Rectal smooth muscle tissue (tissue), 1 donor: ENCODE measurements at regions not wholly inside any gene's neighbourhood (a gene's known extent, or its start where the extent isn't known, plus 50 kb on each side); places are given as distances from the start of the nearest gene placed in this dataset.

Experiments
- H3K27ac ChIP-seq: one replicate; pipeline ENCODE4 v1.7.0; 2013; ENCODE audit warnings: low read depth, low read length, inconsistent platforms
- H3K27me3 ChIP-seq: one replicate; pipeline ENCODE4 v1.7.0; 2013; ENCODE audit warnings: low read length; ENCODE audit not compliant: control insufficient read depth, insufficient read depth
- H3K36me3 ChIP-seq: one replicate; pipeline ENCODE4 v1.7.0; 2013; ENCODE audit warnings: low read length; ENCODE audit not compliant: control insufficient read depth, insufficient read depth
- H3K4me1 ChIP-seq: one replicate; pipeline ENCODE4 v1.7.0; 2013; ENCODE audit warnings: low read length; ENCODE audit not compliant: control insufficient read depth, insufficient read depth
- H3K4me3 ChIP-seq: one replicate; pipeline ENCODE4 v1.7.0; 2013; ENCODE audit warnings: low read length
- H3K9ac ChIP-seq: one replicate; pipeline ENCODE4 v1.7.0; 2013; ENCODE audit warnings: low read length

DNA sequence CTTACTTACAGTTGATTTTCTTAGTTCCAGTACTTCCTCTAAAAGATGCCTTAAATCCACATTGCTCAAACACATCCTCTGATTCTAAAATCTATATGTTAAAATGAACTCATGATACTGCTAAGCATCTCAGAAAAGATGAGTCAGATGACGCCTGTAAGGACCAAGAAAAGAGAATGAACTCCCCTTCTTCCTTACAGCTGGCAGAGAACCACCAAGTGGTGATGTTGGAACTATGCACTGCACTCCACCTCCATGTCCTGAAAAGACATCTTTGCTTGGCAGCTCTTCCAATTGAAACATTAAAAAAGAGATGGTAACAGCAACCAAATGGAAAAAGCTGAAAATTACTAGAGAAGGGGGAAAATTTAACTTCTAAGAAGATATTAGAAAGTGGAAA lies 648.8 kb downstream of the PTPRC start:
- Histone ChIP-seq H3K9ac (no peak overlapping the region), H3K27me3 (no peaks in the 10 kb centered on the region), H3K4me3 (no peak overlapping the region), H3K27ac (no peak overlapping the region), H3K36me3 (no peaks in the 10 kb centered on the region), H3K4me1 (no peaks in the 10 kb centered on the region)

DNA sequence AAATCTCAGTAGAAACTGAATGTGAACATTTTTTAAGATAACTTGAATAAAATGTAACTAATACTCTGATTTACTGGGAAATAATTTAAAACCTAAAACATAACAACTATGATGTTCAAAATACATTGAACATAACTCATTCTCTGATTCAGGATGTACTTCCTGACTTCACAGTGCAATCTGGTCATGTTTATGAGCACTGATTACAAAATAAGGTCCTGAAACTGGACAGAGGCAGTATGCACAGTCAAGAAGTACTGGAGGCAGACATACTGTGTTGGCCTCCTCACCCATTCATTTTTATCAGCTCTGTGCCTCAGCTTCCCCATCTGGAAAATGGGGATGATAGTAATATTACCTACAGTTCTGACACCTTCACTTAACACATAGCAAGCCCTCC lies 651.3 kb downstream of the PTPRC start:
- H3K27me3 ChIP-seq: no peaks in the 10 kb centered on the region
- no peak overlapping the region for H3K27ac ChIP-seq
- no peak overlapping the region for H3K9ac ChIP-seq
- H3K4me1 ChIP-seq: no peaks in the 10 kb centered on the region
- no peaks in the 10 kb centered on the region for H3K36me3 ChIP-seq
- no peak overlapping the region for H3K4me3 ChIP-seq

DNA sequence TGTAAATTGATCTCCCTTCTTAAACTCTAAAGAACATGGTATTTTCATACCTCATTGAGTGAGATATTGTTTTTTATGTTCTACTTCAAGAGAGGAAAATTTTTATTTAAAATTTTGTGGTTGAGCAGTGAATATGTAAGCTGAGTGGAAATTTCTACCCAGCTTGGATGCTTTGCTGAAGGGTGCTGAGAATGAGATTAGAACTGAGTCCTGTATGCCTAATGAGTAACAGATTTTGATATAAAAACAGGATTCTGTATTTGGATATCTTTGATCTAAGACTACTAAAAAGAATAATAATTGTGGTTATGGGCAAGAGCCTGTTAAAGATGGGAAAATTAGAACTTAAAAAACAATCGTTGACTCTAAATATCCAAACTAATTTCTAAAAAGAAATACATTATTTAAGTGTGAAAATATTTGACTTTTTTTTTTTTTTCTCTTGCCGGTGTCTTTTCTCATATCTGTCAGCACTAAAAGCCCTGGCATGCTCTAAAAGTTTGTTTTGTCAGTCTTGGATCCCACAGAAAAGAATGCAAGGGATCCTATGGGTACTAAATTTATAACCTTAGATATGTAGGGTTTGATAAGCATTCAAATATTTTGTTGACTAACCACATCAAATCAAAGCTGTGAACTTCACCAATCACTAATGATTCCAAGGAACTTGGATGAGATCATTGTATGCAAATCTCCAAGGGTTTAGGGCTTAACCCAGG lies 652.3 kb downstream of the PTPRC start:
- Histone ChIP-seq H3K27me3 (no peaks in the 10 kb centered on the region), H3K36me3 (no peaks in the 10 kb centered on the region), H3K9ac (no peak overlapping the region), H3K4me1 (no peaks in the 10 kb centered on the region), H3K4me3 (no peak overlapping the region), H3K27ac (no peak overlapping the region)

DNA sequence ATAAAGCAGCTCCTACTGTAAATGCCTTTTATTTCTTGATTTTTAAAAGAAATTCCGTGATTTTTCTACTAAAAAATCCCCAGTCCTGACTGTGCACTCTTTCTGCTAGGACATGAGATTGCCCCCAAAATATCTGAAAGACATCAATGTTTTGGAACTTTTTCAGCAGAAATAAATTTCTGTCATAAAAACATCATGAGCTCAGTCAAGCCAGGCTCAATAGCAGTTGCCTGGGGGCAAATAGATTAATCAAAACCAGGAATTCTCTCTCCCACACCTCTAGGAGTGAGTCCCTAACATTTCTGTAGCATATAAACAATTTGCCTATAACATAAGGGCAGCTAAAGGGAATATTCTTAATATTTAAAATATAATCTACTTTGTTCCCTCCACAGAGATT lies 654.1 kb downstream of the PTPRC start:
- H3K4me3 ChIP-seq: no peak overlapping the region
- H3K27ac ChIP-seq: no peak overlapping the region
- H3K9ac ChIP-seq: no peak overlapping the region
- no peaks in the 10 kb centered on the region for H3K4me1 ChIP-seq
- no peaks in the 10 kb centered on the region for H3K27me3 ChIP-seq
- H3K36me3 ChIP-seq: no peaks in the 10 kb centered on the region

DNA sequence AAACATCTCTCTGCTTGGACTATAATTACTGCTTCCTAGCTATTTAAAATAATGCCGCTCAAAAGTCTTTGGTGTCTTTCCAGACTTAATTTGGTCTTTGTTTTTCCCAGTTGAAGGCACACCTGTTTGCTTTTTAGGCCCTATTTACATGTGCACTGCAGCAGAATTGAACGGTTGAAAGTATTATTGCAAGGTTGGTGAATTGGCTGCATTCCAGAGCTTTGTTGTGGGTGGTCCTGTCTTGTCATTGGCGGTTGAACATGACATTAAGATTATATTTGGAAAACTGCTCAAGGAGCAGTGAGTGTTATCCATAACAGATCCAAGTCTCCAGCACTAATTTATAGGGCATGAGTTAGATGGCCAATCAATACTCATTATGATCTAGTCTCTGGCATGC lies 656.3 kb downstream of the PTPRC start:
- no peak overlapping the region for H3K27ac ChIP-seq
- H3K27me3 ChIP-seq: no peaks in the 10 kb centered on the region

DNA sequence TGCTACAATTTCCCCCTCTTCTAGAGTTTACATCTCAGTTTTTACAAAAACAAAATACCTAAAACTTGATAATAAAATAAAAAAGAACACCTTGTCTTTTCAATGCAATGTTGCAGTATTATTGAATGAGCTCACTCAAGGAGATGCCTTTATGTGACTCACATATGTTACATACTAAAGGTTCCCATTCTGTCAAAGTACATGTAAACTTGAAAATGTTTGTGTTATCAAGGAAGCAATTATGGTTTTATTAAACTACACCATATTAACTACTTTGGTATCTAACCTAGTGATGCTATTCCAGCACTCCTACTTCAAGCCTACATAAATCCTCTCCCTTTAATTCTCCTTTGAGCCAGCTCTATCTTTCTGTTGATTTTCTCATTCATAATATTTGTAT lies 658.3 kb downstream of the PTPRC start:
- H3K36me3 ChIP-seq: no peaks in the 10 kb centered on the region
- no peak overlapping the region for H3K27ac ChIP-seq
- no peaks in the 10 kb centered on the region for H3K4me1 ChIP-seq
- H3K4me3 ChIP-seq: no peak overlapping the region
- H3K27me3 ChIP-seq: no peaks in the 10 kb centered on the region
- H3K9ac ChIP-seq: no peak overlapping the region

More for the DNA sequence above, 656.3 kb downstream of the PTPRC start:
- Histone ChIP-seq H3K9ac (no peak overlapping the region), H3K36me3 (no peaks in the 10 kb centered on the region), H3K4me1 (no peaks in the 10 kb centered on the region), H3K4me3 (no peak overlapping the region)

DNA sequence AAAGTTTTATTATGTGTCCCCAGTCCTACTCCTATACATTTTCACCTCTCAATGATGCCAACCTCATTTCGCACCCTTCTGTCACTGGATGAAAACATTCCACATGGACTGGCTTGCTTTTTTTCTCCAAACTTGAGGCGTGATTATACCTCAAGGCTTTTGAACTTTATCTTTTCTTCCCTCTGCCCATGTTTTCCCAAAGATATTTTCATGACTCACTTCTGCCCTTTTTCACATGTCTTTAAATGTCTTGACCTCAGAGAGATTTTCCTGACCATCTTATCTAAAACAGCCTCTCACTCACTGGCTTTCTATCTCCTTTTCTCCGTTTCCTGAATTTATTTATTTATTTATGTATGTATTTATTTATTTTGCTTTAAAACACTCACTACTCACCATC lies 659.0 kb downstream of the PTPRC start:
- no peak overlapping the region for H3K4me3 ChIP-seq
- H3K36me3 ChIP-seq: no peaks in the 10 kb centered on the region
- H3K4me1 ChIP-seq: no peaks in the 10 kb centered on the region
- H3K27ac ChIP-seq: no peak overlapping the region
- H3K9ac ChIP-seq: no peak overlapping the region
- no peaks in the 10 kb centered on the region for H3K27me3 ChIP-seq

DNA sequence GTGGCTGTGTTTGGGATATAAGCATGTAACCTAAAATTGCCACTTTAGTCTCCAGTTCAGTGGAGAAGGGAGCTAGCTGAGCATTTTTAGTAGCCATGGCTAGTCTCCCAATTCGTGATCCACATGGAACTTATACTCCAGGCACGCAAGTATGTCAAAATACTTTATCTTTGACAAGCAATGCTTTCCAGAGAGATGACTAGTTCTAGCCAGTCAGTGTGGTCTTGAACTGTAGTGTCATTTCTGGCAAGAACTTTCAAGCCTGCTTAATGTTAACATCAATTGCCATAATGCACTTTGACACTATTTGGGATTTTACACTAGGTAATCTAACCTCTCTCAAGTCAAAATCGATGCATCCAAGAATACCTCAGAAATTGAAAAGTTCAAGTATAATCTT lies 660.0 kb downstream of the PTPRC start:
- no peaks in the 10 kb centered on the region for H3K4me1 ChIP-seq
- H3K27me3 ChIP-seq: no peaks in the 10 kb centered on the region
- H3K27ac ChIP-seq: no peak overlapping the region
- H3K4me3 ChIP-seq: no peak overlapping the region
- H3K36me3 ChIP-seq: no peaks in the 10 kb centered on the region
- H3K9ac ChIP-seq: no peak overlapping the region

DNA sequence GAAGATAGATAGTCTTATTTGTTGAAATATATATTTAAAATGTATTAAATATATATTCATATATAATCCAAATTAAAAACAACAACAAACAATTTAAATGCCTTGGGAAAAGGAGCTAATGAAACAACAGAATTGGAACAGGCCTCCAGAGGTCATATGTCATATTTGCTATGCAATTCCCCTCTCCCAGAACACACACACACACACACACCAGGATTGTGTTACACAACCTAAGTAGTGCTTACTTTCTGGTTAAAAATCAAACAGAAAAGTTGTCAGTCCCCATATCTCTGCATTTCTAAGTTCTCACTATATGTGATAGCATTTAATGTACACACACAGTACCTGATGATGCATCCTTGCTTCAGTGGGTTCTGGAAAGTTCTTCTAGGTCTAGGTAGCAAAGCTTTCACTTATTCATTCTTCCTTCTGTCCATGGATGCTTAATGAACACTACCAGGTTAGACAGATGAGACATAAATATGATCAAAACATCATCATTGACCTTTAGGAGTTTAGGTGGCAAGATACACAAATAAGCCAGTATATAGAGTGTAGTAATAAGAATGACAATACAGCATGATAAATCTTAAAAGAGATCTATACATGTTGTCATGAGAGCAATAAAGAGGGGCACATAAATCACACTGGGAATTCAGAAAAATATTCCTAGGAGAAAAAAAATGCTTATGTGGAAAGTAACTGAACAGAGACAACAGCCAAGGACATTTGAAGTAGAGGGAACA lies 662.8 kb downstream of the PTPRC start:
- Histone ChIP-seq H3K9ac (no peak overlapping the region), H3K27me3 (no peaks in the 10 kb centered on the region), H3K4me1 (no peaks in the 10 kb centered on the region), H3K27ac (no peak overlapping the region), H3K36me3 (no peaks in the 10 kb centered on the region), H3K4me3 (no peak overlapping the region)

DNA sequence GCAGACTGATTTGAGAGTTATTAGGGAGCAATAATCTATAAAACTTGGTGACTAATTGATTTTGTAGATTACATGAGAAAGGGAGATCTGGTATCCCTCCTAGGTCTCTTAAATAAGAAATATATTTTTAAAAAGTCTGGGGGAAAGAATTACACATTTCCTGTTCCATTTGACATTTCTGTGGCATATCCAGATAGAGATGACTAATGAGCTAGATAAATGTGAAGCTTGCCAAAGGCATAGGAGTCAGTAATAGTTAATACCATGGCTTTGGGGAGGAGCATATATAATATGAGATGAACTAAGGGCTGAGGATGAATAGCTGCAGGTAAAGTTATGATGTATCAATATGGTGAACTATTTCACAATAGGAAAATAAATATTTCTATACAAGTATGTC lies 663.7 kb downstream of the PTPRC start:
- Histone ChIP-seq H3K9ac (no peak overlapping the region), H3K27me3 (no peaks in the 10 kb centered on the region), H3K4me3 (no peak overlapping the region), H3K4me1 (no peaks in the 10 kb centered on the region), H3K36me3 (no peaks in the 10 kb centered on the region), H3K27ac (no peak overlapping the region)

DNA sequence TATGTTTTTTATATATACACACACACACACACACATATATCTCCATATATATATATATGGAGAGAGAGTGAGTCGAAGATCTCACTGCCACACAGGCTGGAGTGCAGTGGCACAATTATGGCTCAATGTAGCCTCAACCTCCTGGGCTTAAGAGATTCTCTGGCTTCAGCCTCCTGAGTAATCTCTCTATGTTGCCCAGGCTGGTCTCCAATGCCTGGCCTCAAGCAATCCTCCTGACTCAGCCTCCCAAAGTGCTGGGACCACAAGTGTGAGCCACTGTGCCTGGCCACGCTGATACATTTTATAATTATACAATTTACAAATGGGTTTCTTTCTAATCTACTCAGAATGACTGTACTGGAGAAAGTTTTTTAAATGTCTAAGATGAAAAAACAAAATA lies 664.2 kb downstream of the PTPRC start:
- no peaks in the 10 kb centered on the region for H3K36me3 ChIP-seq
- no peak overlapping the region for H3K27ac ChIP-seq
- no peak overlapping the region for H3K9ac ChIP-seq
- no peak overlapping the region for H3K4me3 ChIP-seq
- no peaks in the 10 kb centered on the region for H3K27me3 ChIP-seq
- no peaks in the 10 kb centered on the region for H3K4me1 ChIP-seq

DNA sequence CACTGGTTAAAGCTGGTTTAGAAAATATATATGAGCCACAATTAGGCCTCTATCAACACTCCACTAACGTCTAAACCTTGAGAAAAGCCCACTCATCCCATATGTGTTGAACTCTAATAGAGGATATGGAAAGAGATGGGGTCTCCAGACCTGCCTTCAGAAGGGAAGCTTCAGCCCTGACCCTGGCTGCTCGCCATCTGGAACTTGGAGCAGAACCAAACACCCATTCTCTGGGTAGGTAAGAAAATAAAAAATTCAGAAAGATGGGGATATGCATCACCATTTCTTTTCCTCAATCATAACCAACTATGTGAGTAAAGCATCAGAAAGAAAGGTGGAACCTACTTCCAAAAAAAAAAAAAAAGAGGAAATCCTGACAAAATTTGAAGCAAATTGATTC lies 666.2 kb downstream of the PTPRC start:
- Histone ChIP-seq H3K9ac (no peak overlapping the region), H3K27ac (no peak overlapping the region), H3K4me1 (no peaks in the 10 kb centered on the region), H3K27me3 (no peaks in the 10 kb centered on the region), H3K36me3 (no peaks in the 10 kb centered on the region), H3K4me3 (no peak overlapping the region)
